Stomach (tissue), 4 donors: ENCODE measurements at regions not wholly inside any gene's neighbourhood (a gene's known extent, or its start where the extent isn't known, plus 50 kb on each side); places are given as distances from the start of the nearest gene placed in this dataset.

ENCODE experiments used
- POLR2AphosphoS5 ChIP-seq, 3 donors: sonication (generic); formaldehyde crosslinking; IDR thresholded peaks; one replicate each; pipeline ENCODE4 v1.6.1; 2016; ENCODE audit warnings: antibody characterized with exemption in 3 of 3
- TF ChIP-seq, protein P1 (sequence below), 7 experiments: fragments of 450-650 bp in 4 of 7; fragments of 200-600 bp in 3 of 7; sonication (generic) in 3 of 7; IDR thresholded peaks; one replicate each; pipeline ENCODE4 v1.5.1; 2016 to 2019; ENCODE audit warnings: antibody characterized with exemption in 7 of 7, control low read depth in 2 of 7, mild to moderate bottlenecking in 1 of 7

DNA sequence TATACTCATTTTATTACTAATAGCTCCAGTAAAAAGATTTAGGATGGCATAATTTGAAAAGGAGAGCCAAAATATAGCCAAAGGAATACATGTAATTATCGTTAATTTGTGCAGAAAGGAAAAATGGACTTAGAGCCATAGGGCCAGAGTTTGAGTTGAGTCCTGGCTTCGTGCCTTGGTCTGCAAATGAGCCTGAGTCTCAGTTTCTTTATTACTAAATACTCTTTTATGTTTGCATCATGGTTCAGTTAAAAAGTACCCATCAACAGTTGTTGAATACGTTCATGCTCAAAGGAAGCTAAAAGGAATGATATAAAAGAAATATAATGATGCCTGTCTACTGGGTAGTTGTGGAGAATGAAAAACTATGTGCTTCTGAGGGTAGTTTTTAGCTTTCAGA lies 155.7 kb upstream of the FAM78B start:
- TF ChIP-seq, protein P1, sequence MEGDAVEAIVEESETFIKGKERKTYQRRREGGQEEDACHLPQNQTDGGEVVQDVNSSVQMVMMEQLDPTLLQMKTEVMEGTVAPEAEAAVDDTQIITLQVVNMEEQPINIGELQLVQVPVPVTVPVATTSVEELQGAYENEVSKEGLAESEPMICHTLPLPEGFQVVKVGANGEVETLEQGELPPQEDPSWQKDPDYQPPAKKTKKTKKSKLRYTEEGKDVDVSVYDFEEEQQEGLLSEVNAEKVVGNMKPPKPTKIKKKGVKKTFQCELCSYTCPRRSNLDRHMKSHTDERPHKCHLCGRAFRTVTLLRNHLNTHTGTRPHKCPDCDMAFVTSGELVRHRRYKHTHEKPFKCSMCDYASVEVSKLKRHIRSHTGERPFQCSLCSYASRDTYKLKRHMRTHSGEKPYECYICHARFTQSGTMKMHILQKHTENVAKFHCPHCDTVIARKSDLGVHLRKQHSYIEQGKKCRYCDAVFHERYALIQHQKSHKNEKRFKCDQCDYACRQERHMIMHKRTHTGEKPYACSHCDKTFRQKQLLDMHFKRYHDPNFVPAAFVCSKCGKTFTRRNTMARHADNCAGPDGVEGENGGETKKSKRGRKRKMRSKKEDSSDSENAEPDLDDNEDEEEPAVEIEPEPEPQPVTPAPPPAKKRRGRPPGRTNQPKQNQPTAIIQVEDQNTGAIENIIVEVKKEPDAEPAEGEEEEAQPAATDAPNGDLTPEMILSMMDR (IDR thresholded peaks at IDR 0.05): no peak
- TF ChIP-seq POLR2AphosphoS5 (IDR thresholded peaks at IDR 0.05): no peak
